ENCODE measurements at regions not wholly inside any gene's neighbourhood (a gene's known extent, or its start where the extent isn't known, plus 50 kb on each side); places are given as distances from the start of the nearest gene placed in this dataset.

GRCh38 chr14:38749936-38750335 is 353.1 kb downstream of the SEC23A start:
- TF ChIP-seq CTCF (conservative IDR thresholded peaks at IDR 0.05; ENCODE audit: low read depth, low read length) (no peak), POLR2A (IDR thresholded peaks at IDR 0.05; ENCODE audit: low read depth, low read length) (no peak), ELK1 (IDR thresholded peaks at IDR 0.05; ENCODE audit: borderline replicate concordance, low read depth, low read length) (no peak), RAD21 (IDR thresholded peaks at IDR 0.05; ENCODE audit: low read length) (no peak), USF2 (IDR thresholded peaks at IDR 0.05; ENCODE audit: low read depth, low read length) (no peak), RFX5 (IDR thresholded peaks at IDR 0.05; ENCODE audit: low read depth, low read length) (no peak), BHLHE40 (IDR thresholded peaks at IDR 0.05; ENCODE audit: low read depth, low read length) (no peak), CEBPB (IDR thresholded peaks at IDR 0.05; ENCODE audit: low read depth, low read length) (no peak), MXI1 (IDR thresholded peaks at IDR 0.05; ENCODE audit: borderline replicate concordance, low read depth, low read length) (no peak), NFE2L2 (IDR thresholded peaks at IDR 0.05; ENCODE audit: low read depth, low read length) (no peak), CHD1 (IDR thresholded peaks at IDR 0.05; ENCODE audit: low read depth, low read length) (no peak), FOS (IDR thresholded peaks at IDR 0.05; ENCODE audit: low read depth, low read length) (no peak), RCOR1 (IDR thresholded peaks at IDR 0.05; ENCODE audit: insufficient replicate concordance, low read length) (no peak)
